ENCODE measurements at regions not wholly inside any gene's neighbourhood (a gene's known extent, or its start where the extent isn't known, plus 50 kb on each side); places are given as distances from the start of the nearest gene placed in this dataset.

GRCh38 chr14:44131861-44132260 is 375.2 kb downstream of the FSCB start:
- no peaks in the 10 kb centered on the region for H3F3A ChIP-seq (replicated peaks; ENCODE audit: insufficient read depth)
- no peaks in the 10 kb centered on the region for H3K9me3 ChIP-seq
- 0% methylated on average over 1 of the region's 1 CpG for WGBS (ENCODE audit: low lambda C conversion rate)
- POLR2A ChIA-PET, result no interaction called here
- H4K20me1 ChIP-seq (ENCODE audit: insufficient read depth), result no peaks in the 10 kb centered on the region
- H3K4me3 ChIP-seq (ENCODE audit: low read depth in 2 of 2, low read length in 1 of 2), result no peak overlapping the region
- no peak overlapping the region for H3K9ac ChIP-seq
- no peaks in the 10 kb centered on the region for H3K9me2 ChIP-seq
- no peak overlapping the region for H2AFZ ChIP-seq (ENCODE audit: low read depth)
- TF ChIP-seq YY1 (IDR thresholded peaks at IDR 0.05; ENCODE audit: low read depth), result no peak
- no peak for TF ChIP-seq MAX (IDR thresholded peaks at IDR 0.05; ENCODE audit: low read depth)
- no peak for TF ChIP-seq POLR2AphosphoS5 (IDR thresholded peaks at IDR 0.05; ENCODE audit: low read depth, low read length)
- TF ChIP-seq CTCF (IDR thresholded peaks at IDR 0.05), result no peak
- TF ChIP-seq EP300 (IDR thresholded peaks at IDR 0.05; ENCODE audit: borderline replicate concordance in 1 of 2, low read depth in 1 of 2, low read length in 1 of 2), result no peak
- no peak for TF ChIP-seq FOXJ3 (CRISPR knock-in tag; IDR thresholded peaks at IDR 0.05)
- TF ChIP-seq IRF3 (IDR thresholded peaks at IDR 0.05; ENCODE audit: low read depth, low read length), result no peak
- no peak for TF ChIP-seq FOSL2 (IDR thresholded peaks at IDR 0.05; ENCODE audit: borderline replicate concordance, low read depth)
- TF ChIP-seq PBX3 (IDR thresholded peaks at IDR 0.05), result no peak
- TF ChIP-seq TEAD4 (IDR thresholded peaks at IDR 0.05; ENCODE audit: borderline replicate concordance, insufficient read depth), result no peak
- no peak for TF ChIP-seq FOXM1 (IDR thresholded peaks at IDR 0.05; ENCODE audit: low read depth)
- no peaks in the 10 kb centered on the region for H3K79me2 ChIP-seq (ENCODE audit: insufficient read depth)
- no peaks in the 10 kb centered on the region for H3K4me1 ChIP-seq (ENCODE audit: control insufficient read depth in 1 of 2, insufficient read depth in 2 of 2, low read depth in 1 of 2, low read length in 1 of 2)
- CTCF ChIA-PET, result no interaction called here
- DNase-seq, result no peak
- no peak overlapping the region for H3K4me2 ChIP-seq
- H3K27ac ChIP-seq (ENCODE audit: low read depth in 2 of 2, low read length in 1 of 2), result no peak overlapping the region
- no peaks in the 10 kb centered on the region for H3K27me3 ChIP-seq (ENCODE audit: insufficient read depth)
- no peaks in the 10 kb centered on the region for H3K36me3 ChIP-seq (replicated peaks in 1 of 2; ENCODE audit: control insufficient read depth in 1 of 2, insufficient read depth in 2 of 2, low read length in 1 of 2)

- Histone ChIP-seq H3K79me2 (ENCODE audit: insufficient read depth) (no peaks in the 10 kb centered on the region), H3K36me3 (replicated peaks in 1 of 2; ENCODE audit: control insufficient read depth in 1 of 2, insufficient read depth in 2 of 2, low read length in 1 of 2) (no peaks in the 10 kb centered on the region), H3K9ac (no peak overlapping the region), H3F3A (replicated peaks; ENCODE audit: insufficient read depth) (no peaks in the 10 kb centered on the region), H3K27me3 (ENCODE audit: insufficient read depth) (no peaks in the 10 kb centered on the region), H4K20me1 (ENCODE audit: insufficient read depth) (no peaks in the 10 kb centered on the region), H3K9me2 (no peaks in the 10 kb centered on the region), H3K9me3 (no peaks in the 10 kb centered on the region), H3K4me3 (ENCODE audit: low read depth in 2 of 2, low read length in 1 of 2) (no peak overlapping the region), H3K4me2 (no peak overlapping the region), H3K27ac (ENCODE audit: low read depth in 2 of 2, low read length in 1 of 2) (no peak overlapping the region), H2AFZ (ENCODE audit: low read depth) (no peak overlapping the region), H3K4me1 (ENCODE audit: control insufficient read depth in 1 of 2, insufficient read depth in 2 of 2, low read depth in 1 of 2, low read length in 1 of 2) (no peaks in the 10 kb centered on the region)
- ChIA-PET POLR2A (no interaction called here), CTCF (no interaction called here)
- no peak for DNase-seq
- 5% methylated on average over 7 of the region's 7 CpGs for WGBS (ENCODE audit: low lambda C conversion rate)
- TF ChIP-seq SMC3 (IDR thresholded peaks at IDR 0.05; ENCODE audit: low read depth, low read length) (no peak), GABPA (IDR thresholded peaks at IDR 0.05; ENCODE audit: low read depth) (no peak), ZBTB33 (IDR thresholded peaks at IDR 0.05; ENCODE audit: borderline replicate concordance, low read depth) (no peak), POLR2AphosphoS5 (IDR thresholded peaks at IDR 0.05; ENCODE audit: low read depth, low read length) (no peak), ELF1 (IDR thresholded peaks at IDR 0.05) (no peak), NRF1 (IDR thresholded peaks at IDR 0.05; ENCODE audit: low read depth, low read length) (no peak), RAD21 (IDR thresholded peaks at IDR 0.05; ENCODE audit: low read length) (no peak), TEAD4 (IDR thresholded peaks at IDR 0.05; ENCODE audit: borderline replicate concordance, insufficient read depth) (no peak), YY1 (IDR thresholded peaks at IDR 0.05; ENCODE audit: low read depth) (no peak)
Measured at GRCh38 chr14:44113769-44114730, 393.0 kb downstream of the FSCB start.

All from SK-N-SH (cell line).